Keratinocyte (primary cell): ENCODE measurements at regions not wholly inside any gene's neighbourhood (a gene's known extent, or its start where the extent isn't known, plus 50 kb on each side); places are given as distances from the start of the nearest gene placed in this dataset.

Experiments
- DNase-seq: peaks from one replicate; pipeline ENCODE4 v3.0.0-alpha.2; 2011; ENCODE audit warnings: low read depth, missing footprints, low spot score
- FAIRE-seq: peaks from 2 replicates; lab custom pipeline; 2011; peaks lifted over from hg19 to GRCh38; lab: Jason Lieb, UNC
- H2AFZ ChIP-seq: 2 replicates; pipeline ENCODE4 v1.6.0; 2012; ENCODE audit warnings: low read length, control low read depth, inconsistent platforms; ENCODE audit not compliant: control insufficient read depth
- H3K27ac ChIP-seq: 2 replicates; pipeline ENCODE4 v1.5.1; 2011; ENCODE audit warnings: low read length; ENCODE audit not compliant: control insufficient read depth, insufficient read depth
- H3K27me3 ChIP-seq: 3 replicates; pipeline ENCODE4 v1.6.0; 2011; ENCODE audit warnings: low read length; ENCODE audit not compliant: control insufficient read depth, insufficient read depth; ENCODE audit errors: extremely low read depth
- H3K36me3 ChIP-seq, 2 experiments: 2 replicates in 1 of 2; 3 replicates in 1 of 2; pipeline ENCODE4 v1.5.1; 2011; ENCODE audit warnings: low read length in 2 of 2, mild to moderate bottlenecking in 1 of 2; ENCODE audit not compliant: control insufficient read depth in 2 of 2, insufficient read depth in 2 of 2; ENCODE audit errors: extremely low read depth in 1 of 2
- H3K4me1 ChIP-seq: 3 replicates; pipeline ENCODE4 v1.5.1; 2011; ENCODE audit warnings: low read length; ENCODE audit not compliant: control insufficient read depth, insufficient read depth; ENCODE audit errors: extremely low read depth
- H3K4me2 ChIP-seq: 3 replicates; pipeline ENCODE4 v1.6.0; 2011; ENCODE audit warnings: low read depth, low read length; ENCODE audit not compliant: control insufficient read depth, insufficient read depth; ENCODE audit errors: extremely low read depth
- H3K4me3 ChIP-seq, 3 experiments: fragments of 200-600 bp in 1 of 3; sonication (generic) in 1 of 3; 2 replicates in 2 of 3; 3 replicates in 1 of 3; pipeline ENCODE4 v1.5.1; 2011 to 2016; ENCODE audit warnings: low read length in 3 of 3, mild to moderate bottlenecking in 3 of 3, control low read depth in 2 of 3, inconsistent platforms in 1 of 3, low read depth in 1 of 3, mixed read lengths in 1 of 3, mixed run types in 1 of 3, moderate library complexity in 1 of 3; ENCODE audit not compliant: control insufficient read depth in 2 of 3, insufficient read depth in 2 of 3; ENCODE audit errors: extremely low read depth in 1 of 3
- H3K79me2 ChIP-seq: 2 replicates; pipeline ENCODE4 v1.6.0; 2012; ENCODE audit warnings: low read length; ENCODE audit not compliant: control insufficient read depth, insufficient read depth
- H3K9ac ChIP-seq: 3 replicates; pipeline ENCODE4 v1.6.0; 2011; ENCODE audit warnings: low read length; ENCODE audit not compliant: control insufficient read depth, insufficient read depth; ENCODE audit errors: extremely low read depth
- H3K9me1 ChIP-seq: 3 replicates; pipeline ENCODE4 v1.6.0; 2011; ENCODE audit warnings: low read length; ENCODE audit not compliant: control insufficient read depth, insufficient read depth; ENCODE audit errors: extremely low read depth
- H3K9me3 ChIP-seq: 2 replicates; pipeline ENCODE4 v1.5.1; 2012; ENCODE audit warnings: low read depth, low read length; ENCODE audit not compliant: control insufficient read depth
- H4K20me1 ChIP-seq: 3 replicates; pipeline ENCODE4 v1.6.0; 2011; ENCODE audit warnings: low read length; ENCODE audit not compliant: control insufficient read depth, insufficient read depth; ENCODE audit errors: extremely low read depth
- EZH2 ChIP-seq: IDR thresholded peaks from one replicate; pipeline ENCODE4 v1.6.1; 2012; ENCODE audit warnings: inconsistent platforms, mild to moderate bottlenecking, low read length, moderate library complexity
- dilution Hi-C: fragments of 300-500 bp; cut with MboI; formaldehyde crosslinking; loops from one replicate; pipeline ENCODE4 v1.7.0; 2020; ENCODE audit warnings: low sequenced_read_pairs; ENCODE audit not compliant: extremely low pct_ligation_motif_present
- TF ChIP-seq, protein P1 (sequence below), 3 experiments: IDR thresholded peaks in 1 of 3; conservative IDR thresholded peaks in 1 of 3; optimal IDR thresholded peaks in 1 of 3; 2 replicates in 2 of 3; 3 replicates in 1 of 3; pipeline versions ENCODE3 to v1.5.1; 2011; ENCODE audit warnings: low read length in 3 of 3, mild to moderate bottlenecking in 3 of 3, moderate library complexity in 2 of 3, control low read depth in 1 of 3, inconsistent platforms in 1 of 3; ENCODE audit not compliant: insufficient read depth in 2 of 3; ENCODE audit errors: extremely low read depth in 1 of 3

DNA sequence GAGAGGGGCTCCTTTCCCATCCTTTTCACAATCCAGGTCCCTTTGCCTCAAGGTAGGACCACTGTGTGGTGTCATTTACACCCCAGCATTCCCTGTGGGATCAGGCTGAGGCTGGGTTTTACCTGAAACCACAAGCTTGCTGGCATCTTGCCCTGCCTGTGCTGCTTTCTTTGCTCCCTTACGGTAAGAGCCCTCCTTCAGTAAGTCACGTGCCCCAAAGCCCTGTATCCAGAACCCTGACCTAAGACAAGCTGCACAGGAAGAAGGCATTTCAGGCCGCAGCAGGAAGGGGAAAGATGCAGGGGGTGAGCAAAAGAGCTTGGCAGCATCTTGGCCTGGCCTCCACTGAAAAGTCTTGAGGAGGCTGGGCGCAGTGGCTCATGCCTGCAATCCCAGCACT lies 58.4 kb downstream of the KLHDC7A start:
- no peak for DNase-seq
- Histone ChIP-seq H3K79me2 (no peaks in the 10 kb centered on the region), H3K27me3 (peaks cover 8% of the 10 kb centered on the region)

GRCh38 chr1:18540136-18540765 lies 59.5 kb downstream of the KLHDC7A start:
- Histone ChIP-seq H3K9ac (no peak overlapping the region), H3K4me3 (no peak overlapping the region), H3K27me3 (peaks cover 8% of the 10 kb centered on the region), H3K36me3 (no peaks in the 10 kb centered on the region), H2AFZ (no peak overlapping the region), H3K27ac (no peak overlapping the region), H3K9me3 (no peaks in the 10 kb centered on the region), H4K20me1 (no peaks in the 10 kb centered on the region), H3K9me1 (no peaks in the 10 kb centered on the region), H3K4me2 (no peak overlapping the region), H3K79me2 (no peaks in the 10 kb centered on the region), H3K4me1 (no peaks in the 10 kb centered on the region)
- dilution Hi-C loops = no loop called here
- TF ChIP-seq, protein P1, sequence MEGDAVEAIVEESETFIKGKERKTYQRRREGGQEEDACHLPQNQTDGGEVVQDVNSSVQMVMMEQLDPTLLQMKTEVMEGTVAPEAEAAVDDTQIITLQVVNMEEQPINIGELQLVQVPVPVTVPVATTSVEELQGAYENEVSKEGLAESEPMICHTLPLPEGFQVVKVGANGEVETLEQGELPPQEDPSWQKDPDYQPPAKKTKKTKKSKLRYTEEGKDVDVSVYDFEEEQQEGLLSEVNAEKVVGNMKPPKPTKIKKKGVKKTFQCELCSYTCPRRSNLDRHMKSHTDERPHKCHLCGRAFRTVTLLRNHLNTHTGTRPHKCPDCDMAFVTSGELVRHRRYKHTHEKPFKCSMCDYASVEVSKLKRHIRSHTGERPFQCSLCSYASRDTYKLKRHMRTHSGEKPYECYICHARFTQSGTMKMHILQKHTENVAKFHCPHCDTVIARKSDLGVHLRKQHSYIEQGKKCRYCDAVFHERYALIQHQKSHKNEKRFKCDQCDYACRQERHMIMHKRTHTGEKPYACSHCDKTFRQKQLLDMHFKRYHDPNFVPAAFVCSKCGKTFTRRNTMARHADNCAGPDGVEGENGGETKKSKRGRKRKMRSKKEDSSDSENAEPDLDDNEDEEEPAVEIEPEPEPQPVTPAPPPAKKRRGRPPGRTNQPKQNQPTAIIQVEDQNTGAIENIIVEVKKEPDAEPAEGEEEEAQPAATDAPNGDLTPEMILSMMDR (optimal IDR thresholded peaks at IDR 0.05 in 1 of 3, IDR thresholded peaks at IDR 0.05 in 1 of 3, conservative IDR thresholded peaks at IDR 0.05 in 1 of 3; ENCODE audit: extremely low read depth in 1 of 3, insufficient read depth in 2 of 3, low read length in 3 of 3) = no peak
- no peak for TF ChIP-seq EZH2
- DNase-seq = no peak
- no peak for FAIRE-seq

More for the DNA sequence above, 58.4 kb downstream of the KLHDC7A start:
- Histone ChIP-seq H3K36me3 (no peaks in the 10 kb centered on the region), H3K4me3 (no peak overlapping the region), H3K4me2 (no peak overlapping the region), H3K9ac (no peak overlapping the region), H2AFZ (no peak overlapping the region), H3K9me1 (no peaks in the 10 kb centered on the region), H4K20me1 (no peaks in the 10 kb centered on the region), H3K4me1 (no peaks in the 10 kb centered on the region), H3K27ac (no peak overlapping the region), H3K9me3 (no peaks in the 10 kb centered on the region)
- FAIRE-seq = no peak
- TF ChIP-seq EZH2 = no peak
- dilution Hi-C loops = no loop called here
